Stimulated activated CD4-positive, alpha-beta T cell treated with anti-CD3 and anti-CD28 coated beads, Interleukin-2, amount 100 ng/mL, for 48 hours (primary cell): ENCODE measurements at regions not wholly inside any gene's neighbourhood (a gene's known extent, or its start where the extent isn't known, plus 50 kb on each side); places are given as distances from the start of the nearest gene placed in this dataset.

Experiments
- DNase-seq, 2 donors: peaks; one replicate each; pipeline ENCODE4 v3.0.0-alpha.2; 2020

- no peak for DNase-seq
Observed at GRCh38 chr18:27899893-27900292, 277.0 kb downstream of the CDH2 start.

DNA sequence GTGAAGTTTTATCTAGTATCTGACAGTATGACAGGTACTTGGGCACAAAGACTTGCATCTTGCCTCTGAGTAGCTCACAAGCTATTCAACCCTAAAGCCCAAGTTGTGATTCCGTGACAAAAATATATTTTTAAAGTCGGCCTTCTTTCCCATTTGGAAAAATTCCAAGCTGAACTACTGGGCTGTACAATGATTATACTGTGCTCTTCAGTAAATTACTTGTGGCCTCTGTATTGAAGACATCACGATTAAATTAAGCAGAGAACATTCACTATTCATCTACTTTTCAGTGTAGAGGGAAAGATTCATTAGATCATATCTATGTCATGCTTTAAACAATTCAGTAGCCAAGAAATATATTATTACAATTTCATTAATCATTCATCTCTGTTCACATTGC lies 282.2 kb downstream of the CDH2 start:
- no peak for DNase-seq

GRCh38 chr18:27887711-27888495 lies 289.0 kb downstream of the CDH2 start:
- DNase-seq: no peak

DNA sequence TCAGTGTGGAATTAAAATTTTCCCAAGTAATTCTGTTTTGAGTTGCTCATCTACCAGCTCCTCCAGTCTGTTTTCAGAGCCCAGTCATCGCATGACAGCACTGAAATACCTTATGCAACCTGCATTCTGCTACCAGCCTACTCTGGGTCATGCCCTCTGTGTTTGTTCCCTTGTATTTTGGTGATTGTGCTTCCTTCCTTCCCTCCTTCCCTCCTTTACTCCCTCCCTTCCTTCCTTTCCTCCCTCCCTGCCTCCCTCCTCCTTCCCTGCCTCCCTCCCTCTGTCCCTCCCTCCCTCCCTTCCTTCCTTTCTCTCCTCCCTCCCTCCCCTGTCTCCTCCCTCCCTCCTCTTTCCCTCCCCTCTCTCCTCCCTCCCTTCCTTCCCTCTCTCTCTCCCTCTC lies 289.6 kb downstream of the CDH2 start:
- no peak for DNase-seq

DNA sequence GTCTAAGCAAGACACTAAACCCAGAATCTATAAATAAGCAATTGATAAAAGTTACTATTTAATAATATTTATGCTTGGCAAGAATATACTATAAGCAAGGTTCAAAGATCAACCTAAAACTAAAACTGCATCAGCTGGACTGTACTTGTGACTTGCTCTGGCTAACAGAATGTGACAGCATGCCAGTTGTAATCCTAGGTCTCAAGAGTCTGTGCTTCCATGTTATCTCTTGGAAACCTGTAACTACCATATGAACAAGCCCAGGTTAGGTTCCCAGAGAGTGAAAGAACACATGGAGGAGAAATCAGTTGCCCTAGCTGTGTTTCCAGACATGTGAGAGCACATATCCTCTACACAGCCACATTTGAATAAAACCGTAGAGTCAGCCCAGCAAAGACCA lies 297.4 kb downstream of the CDH2 start:
- no peak for DNase-seq

GRCh38 chr18:27871726-27872125 lies 305.2 kb downstream of the CDH2 start:
- DNase-seq: no peak

GRCh38 chr18:27869735-27870134 lies 307.2 kb downstream of the CDH2 start:
- no peak for DNase-seq

DNA sequence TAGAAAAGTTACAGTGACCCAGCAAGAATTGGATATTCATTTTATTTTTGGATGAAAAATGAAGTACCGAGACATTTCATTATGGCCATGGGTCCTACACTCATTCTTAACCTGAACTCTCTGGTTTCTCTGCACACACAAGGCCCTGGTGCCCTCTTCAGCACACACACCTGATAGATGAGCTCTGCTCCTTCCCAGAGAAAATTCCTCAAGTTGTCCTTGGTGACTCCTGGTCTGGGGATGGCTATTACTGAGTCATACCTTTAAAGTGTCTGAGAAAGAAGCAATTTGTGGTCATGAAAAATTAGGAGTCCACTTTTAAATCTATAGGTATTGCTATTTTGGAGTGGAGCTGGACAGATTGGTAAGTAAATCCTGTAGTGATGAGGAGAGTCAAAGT lies 311.5 kb downstream of the CDH2 start:
- no peak for DNase-seq

DNA sequence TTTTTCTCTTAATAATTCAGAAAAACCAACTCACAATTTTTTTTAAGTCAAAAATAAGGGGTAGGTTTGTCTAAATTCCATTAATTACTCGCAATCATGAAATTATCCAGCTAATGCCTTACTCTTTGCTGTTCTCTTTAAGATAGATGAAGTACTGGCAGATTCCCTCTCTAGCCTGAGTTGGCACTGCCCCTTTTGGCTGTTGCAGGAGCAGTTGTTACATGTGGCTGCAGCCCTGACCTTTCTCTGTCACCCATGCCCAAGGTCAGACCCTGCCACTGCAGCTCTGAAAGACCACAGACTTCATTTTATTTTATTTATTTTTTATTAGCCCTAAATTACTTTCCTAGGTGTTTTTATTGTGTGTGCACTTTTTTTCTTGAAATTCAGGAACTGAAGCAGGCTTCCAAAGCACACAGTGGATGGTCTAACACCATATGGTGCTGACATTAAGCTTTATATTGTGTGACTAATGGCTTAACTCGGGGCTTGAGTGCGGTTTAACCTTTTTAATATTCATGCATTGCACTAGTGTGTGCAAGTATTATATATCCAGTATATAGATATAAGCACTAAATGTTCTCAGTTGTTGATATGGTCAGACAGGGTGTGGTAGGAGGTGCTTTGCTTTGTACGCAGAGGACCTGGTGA lies 313.0 kb downstream of the CDH2 start:
- no peak for DNase-seq

- DNase-seq: no peak
Observed at GRCh38 chr18:27862041-27862682, 314.8 kb downstream of the CDH2 start.

GRCh38 chr18:27861539-27861938 lies 315.4 kb downstream of the CDH2 start:
- DNase-seq: no peak

DNA sequence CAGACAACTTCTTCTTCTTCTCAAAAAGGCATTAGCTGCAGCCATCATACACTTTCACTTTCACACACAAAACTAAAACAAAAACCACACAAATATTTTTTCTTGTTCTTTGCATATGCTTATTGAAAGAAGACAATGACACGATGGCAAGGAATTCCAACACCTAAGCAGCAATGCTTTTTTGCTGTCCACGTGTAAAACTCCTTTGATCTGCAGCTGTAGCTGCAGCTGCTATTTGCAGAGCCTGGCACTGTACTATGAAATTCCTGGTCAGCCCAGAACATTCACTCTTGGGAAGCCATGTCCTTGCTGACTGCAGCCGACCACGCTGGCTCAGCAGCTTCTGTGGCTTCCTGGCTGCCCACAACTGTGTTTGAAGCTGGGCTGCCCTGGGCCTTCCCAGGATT lies 316.2 kb downstream of the CDH2 start:
- no peak for DNase-seq

- DNase-seq: no peak
Observed at GRCh38 chr18:27860011-27860410, 316.9 kb downstream of the CDH2 start.

DNA sequence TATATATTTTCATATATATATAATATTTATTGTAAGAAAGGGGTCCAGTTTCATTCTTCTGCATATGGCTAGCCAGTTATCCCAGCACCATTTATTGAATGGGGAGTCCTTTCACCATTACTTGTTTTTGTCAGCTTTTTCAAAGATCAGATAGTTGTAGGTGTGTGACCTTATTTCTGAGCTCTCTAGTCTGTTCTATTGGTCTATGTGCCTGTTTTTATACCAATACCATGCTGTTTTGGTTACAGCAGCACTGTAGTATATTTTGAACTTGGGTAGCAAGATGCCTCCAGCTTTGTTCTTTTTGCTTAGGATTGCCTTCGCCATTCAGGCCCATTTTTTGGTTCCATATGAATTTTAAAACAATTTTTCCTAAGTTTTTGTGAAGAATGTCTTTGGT lies 320.1 kb downstream of the CDH2 start:
- no peak for DNase-seq

DNA sequence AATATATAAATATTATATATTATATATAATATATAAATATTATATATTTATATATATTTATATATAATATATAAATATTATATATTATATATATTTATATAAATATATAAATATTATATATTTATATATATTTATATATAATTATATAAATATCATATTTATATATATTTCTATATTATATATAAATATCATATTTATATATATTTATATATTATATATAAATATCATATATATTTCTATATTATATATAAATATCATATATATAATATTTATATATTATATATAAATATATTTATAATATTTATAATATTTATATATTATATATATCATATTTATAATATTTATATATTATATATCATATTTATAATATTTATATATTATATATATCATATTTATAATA lies 321.4 kb downstream of the CDH2 start:
- no peak for DNase-seq

DNA sequence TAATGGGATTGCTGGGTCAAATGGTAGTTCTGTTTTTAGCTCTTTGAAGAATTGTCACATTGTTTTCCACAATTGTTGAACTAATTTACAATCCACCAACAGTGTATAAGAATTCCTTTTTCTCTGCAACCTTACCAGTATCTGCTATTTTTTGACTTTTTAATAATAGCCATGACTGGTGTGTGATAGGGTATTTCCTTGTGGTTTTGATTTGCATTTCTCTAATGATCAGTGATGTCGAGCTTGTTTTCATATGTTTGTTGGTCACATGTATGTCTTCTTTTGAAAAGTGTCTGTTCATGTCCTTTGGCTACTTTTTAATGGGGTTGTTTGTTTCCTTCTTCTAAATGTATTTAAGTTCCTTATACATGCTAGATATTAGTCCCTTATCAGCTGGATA lies 322.3 kb downstream of the CDH2 start:
- no peak for DNase-seq

GRCh38 chr18:27848336-27848735 lies 328.6 kb downstream of the CDH2 start:
- DNase-seq: no peak

- no peak for DNase-seq
Observed at GRCh38 chr18:27847412-27847811, 329.5 kb downstream of the CDH2 start.

GRCh38 chr18:27845897-27846296 lies 331.0 kb downstream of the CDH2 start:
- no peak for DNase-seq

- DNase-seq: no peak
Observed at GRCh38 chr18:27843783-27844777, 332.9 kb downstream of the CDH2 start.

DNA sequence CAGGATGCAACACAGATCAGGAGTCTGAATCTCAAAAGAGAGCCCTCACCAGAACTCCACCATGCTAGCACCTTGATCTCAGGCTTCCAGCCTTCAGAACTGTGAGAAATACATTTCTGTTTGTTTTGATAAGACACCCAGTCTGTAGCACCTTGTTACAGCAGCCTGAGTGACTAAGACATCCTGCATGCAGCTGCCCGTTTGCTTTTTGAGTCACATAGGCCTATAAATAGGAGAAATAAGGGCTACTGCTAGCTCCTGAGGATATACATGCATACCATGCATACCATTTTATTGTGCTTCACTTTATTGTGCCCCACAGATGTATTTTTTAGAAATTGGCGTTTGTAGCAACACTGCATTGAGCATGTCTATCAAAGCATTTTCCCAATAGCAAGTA lies 337.8 kb downstream of the CDH2 start:
- DNase-seq: no peak

- DNase-seq: no peak
Observed at GRCh38 chr18:27838225-27838624, 338.7 kb downstream of the CDH2 start.

- DNase-seq: no peak
Observed at GRCh38 chr18:27826101-27826500, 350.8 kb downstream of the CDH2 start.
